ENCODE measurements at regions not wholly inside any gene's neighbourhood (a gene's known extent, or its start where the extent isn't known, plus 50 kb on each side); places are given as distances from the start of the nearest gene placed in this dataset.

DNA sequence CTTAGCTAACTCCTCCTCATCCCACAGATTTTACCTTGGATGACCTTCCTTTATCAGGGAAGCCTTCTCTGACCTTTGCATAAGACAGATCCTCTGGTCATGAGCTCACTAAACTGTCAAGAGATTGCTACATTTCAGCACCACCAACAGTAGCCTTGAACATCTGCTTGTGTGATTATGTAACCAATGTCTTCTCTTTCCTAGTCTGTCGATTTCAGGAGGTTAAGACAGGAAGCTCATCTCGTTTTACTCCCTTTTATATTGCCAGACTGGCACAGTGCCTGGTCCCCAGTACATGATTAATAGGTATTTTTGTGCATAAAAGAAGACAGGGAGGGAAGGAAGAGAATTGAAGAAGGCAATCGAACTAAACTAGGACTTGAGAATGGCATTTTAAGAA, 1697.7 kb downstream of the EFNB2 start:
- Histone ChIP-seq H3K79me1 (ENCODE audit: low read depth, low read length) (no peaks in the 10 kb centered on the region), H2BK12ac (ENCODE audit: low read depth, low read length) (no peak overlapping the region), H3K36me3 (ENCODE audit: control insufficient read depth in 2 of 4, insufficient read depth in 4 of 4, low read length in 3 of 4) (no peaks in the 10 kb centered on the region), H3K9me3 (ENCODE audit: insufficient read depth in 2 of 2, low read depth in 1 of 2, low read length in 1 of 2) (no peaks in the 10 kb centered on the region), H4K91ac (replicated peaks; ENCODE audit: insufficient read length, low read length) (no peak overlapping the region), H3K56ac (replicated peaks; ENCODE audit: insufficient read length, low read depth, low read length) (no peak overlapping the region), H3K4me2 (ENCODE audit: insufficient read depth in 1 of 2, low read depth in 2 of 2, low read length in 2 of 2) (no peak overlapping the region), H3K79me2 (ENCODE audit: control insufficient read depth in 1 of 2, insufficient read depth in 2 of 2, low read length in 2 of 2) (no peaks in the 10 kb centered on the region), H3K4me1 (replicated peaks in 1 of 4; ENCODE audit: control insufficient read depth in 3 of 4, insufficient read depth in 4 of 4, low read length in 3 of 4) (peaks cover 0 to 4% (median 0%) of the 10 kb centered on the region in 4 experiments; a peak in 1 of 7 replicates), H2AK5ac (ENCODE audit: low read depth, low read length) (no peak overlapping the region), H3K23me2 (ENCODE audit: low read depth, low read length) (no peaks in the 10 kb centered on the region), H3K4ac (replicated peaks; ENCODE audit: insufficient read length, low read depth, low read length) (no peak overlapping the region), H4K20me1 (replicated peaks in 1 of 2; ENCODE audit: control insufficient read depth in 1 of 2, insufficient read depth in 2 of 2, low read length in 2 of 2) (no peaks in the 10 kb centered on the region), H3K27me3 (replicated peaks in 1 of 4; ENCODE audit: control insufficient read depth in 3 of 4, extremely low read depth in 1 of 4, insufficient read depth in 3 of 4, low read length in 3 of 4) (peaks cover 0 to 1% (median 0%) of the 10 kb centered on the region in 4 experiments; a peak in 1 of 7 replicates), H4K8ac (ENCODE audit: extremely low read depth, insufficient read depth, low read length) (no peak overlapping the region), H2BK120ac (replicated peaks; ENCODE audit: low read depth, low read length) (no peak overlapping the region), H3K27ac (ENCODE audit: low read depth, low read length) (no peak overlapping the region), H2BK5ac (ENCODE audit: low read depth, low read length) (no peak overlapping the region), H2BK15ac (ENCODE audit: low read length) (no peak overlapping the region), H3K4me3 (ENCODE audit: extremely low read depth in 1 of 4, insufficient read depth in 2 of 4, low read depth in 3 of 4, low read length in 4 of 4) (no peak overlapping the region), H2BK20ac (ENCODE audit: low read length) (no peak overlapping the region), H3K9ac (replicated peaks in 1 of 4; ENCODE audit: extremely low read depth in 1 of 4, low read depth in 3 of 4, low read length in 3 of 4) (no peak overlapping the region), H4K5ac (ENCODE audit: insufficient read length, low read depth, low read length) (no peak overlapping the region), H2AFZ (ENCODE audit: low read length) (no peak overlapping the region), H3K18ac (ENCODE audit: extremely low read depth, low read length) (no peak overlapping the region), H3K23ac (ENCODE audit: insufficient read length) (no peak overlapping the region), H3K14ac (ENCODE audit: insufficient read length) (no peak overlapping the region)
- POLR2A ChIA-PET (ENCODE audit: partially characterized antibody), result no interaction called here
- TF ChIP-seq RBBP5 (IDR thresholded peaks at IDR 0.05; ENCODE audit: borderline replicate concordance, low read depth, low read length) (no peak), CEBPB (IDR thresholded peaks at IDR 0.05; ENCODE audit: low read depth, low read length) (no peak), GABPA (IDR thresholded peaks at IDR 0.05; ENCODE audit: borderline replicate concordance, insufficient read depth, low read length) (no peak), SRF (IDR thresholded peaks at IDR 0.05; ENCODE audit: low read depth, low read length) (no peak), TCF12 (IDR thresholded peaks at IDR 0.05; ENCODE audit: low read depth, low read length) (no peak), BRCA1 (IDR thresholded peaks at IDR 0.05; ENCODE audit: low read depth, low read length) (no peak), YY1 (IDR thresholded peaks at IDR 0.05; ENCODE audit: low read depth, low read length) (no peak), CHD2 (IDR thresholded peaks at IDR 0.05; ENCODE audit: low read length) (no peak), CBX5 (IDR thresholded peaks at IDR 0.05; ENCODE audit: low read depth, low read length) (no peak), EP300 (IDR thresholded peaks at IDR 0.05; ENCODE audit: borderline replicate concordance in 1 of 2, low read depth in 2 of 2, low read length in 2 of 2) (no peak), FOSL1 (IDR thresholded peaks at IDR 0.05; ENCODE audit: insufficient read depth, low read depth, low read length) (no peak)
- TF ChIP-seq, protein P1, sequence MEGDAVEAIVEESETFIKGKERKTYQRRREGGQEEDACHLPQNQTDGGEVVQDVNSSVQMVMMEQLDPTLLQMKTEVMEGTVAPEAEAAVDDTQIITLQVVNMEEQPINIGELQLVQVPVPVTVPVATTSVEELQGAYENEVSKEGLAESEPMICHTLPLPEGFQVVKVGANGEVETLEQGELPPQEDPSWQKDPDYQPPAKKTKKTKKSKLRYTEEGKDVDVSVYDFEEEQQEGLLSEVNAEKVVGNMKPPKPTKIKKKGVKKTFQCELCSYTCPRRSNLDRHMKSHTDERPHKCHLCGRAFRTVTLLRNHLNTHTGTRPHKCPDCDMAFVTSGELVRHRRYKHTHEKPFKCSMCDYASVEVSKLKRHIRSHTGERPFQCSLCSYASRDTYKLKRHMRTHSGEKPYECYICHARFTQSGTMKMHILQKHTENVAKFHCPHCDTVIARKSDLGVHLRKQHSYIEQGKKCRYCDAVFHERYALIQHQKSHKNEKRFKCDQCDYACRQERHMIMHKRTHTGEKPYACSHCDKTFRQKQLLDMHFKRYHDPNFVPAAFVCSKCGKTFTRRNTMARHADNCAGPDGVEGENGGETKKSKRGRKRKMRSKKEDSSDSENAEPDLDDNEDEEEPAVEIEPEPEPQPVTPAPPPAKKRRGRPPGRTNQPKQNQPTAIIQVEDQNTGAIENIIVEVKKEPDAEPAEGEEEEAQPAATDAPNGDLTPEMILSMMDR (IDR thresholded peaks at IDR 0.05; ENCODE audit: control extremely low read depth in 1 of 3, insufficient read depth in 1 of 3, low read depth in 1 of 3, low read length in 3 of 3), result no peak
- DNase-seq (ENCODE audit: low read depth in 1 of 2, low spot score in 2 of 2), result no peak
- CTCF ChIA-PET (ENCODE audit: partially characterized antibody), result no interaction called here
- no peak for FAIRE-seq
- WGBS, 2 experiments (ENCODE audit: extremely low coverage in 1 of 2, insufficient coverage in 1 of 2, insufficient read length in 1 of 2, insufficient replicate concordance in 2 of 2, low coverage in 1 of 2, low lambda C conversion rate in 2 of 2, missing lambda C conversion rate in 1 of 2), result 95% methylated on average over 3 of the region's 3 CpGs; no CpG with 5 or more reads in 1 of the 2 experiments
